HCEC 1CT (cell line): ENCODE measurements at regions not wholly inside any gene's neighbourhood (a gene's known extent, or its start where the extent isn't known, plus 50 kb on each side); places are given as distances from the start of the nearest gene placed in this dataset.

Experiments
- DNase-seq: peaks from one replicate; pipeline ENCODE4 v3.0.0-alpha.2; 2017

GRCh38 chr1:244352156-244352830, 99.4 kb downstream of the ADSS2 start:
- no peak for DNase-seq

- DNase-seq = peak; percentile 97
Measured at GRCh38 chr1:244353551-244354091, 98.1 kb downstream of the ADSS2 start.

GRCh38 chr1:244354810-244355278, 96.9 kb downstream of the ADSS2 start:
- peak; percentile 7 for DNase-seq

- DNase-seq = no peak
Measured at GRCh38 chr1:244356376-244356775, 95.3 kb downstream of the ADSS2 start.
